ENCODE measurements at regions not wholly inside any gene's neighbourhood (a gene's known extent, or its start where the extent isn't known, plus 50 kb on each side); places are given as distances from the start of the nearest gene placed in this dataset.

DNA sequence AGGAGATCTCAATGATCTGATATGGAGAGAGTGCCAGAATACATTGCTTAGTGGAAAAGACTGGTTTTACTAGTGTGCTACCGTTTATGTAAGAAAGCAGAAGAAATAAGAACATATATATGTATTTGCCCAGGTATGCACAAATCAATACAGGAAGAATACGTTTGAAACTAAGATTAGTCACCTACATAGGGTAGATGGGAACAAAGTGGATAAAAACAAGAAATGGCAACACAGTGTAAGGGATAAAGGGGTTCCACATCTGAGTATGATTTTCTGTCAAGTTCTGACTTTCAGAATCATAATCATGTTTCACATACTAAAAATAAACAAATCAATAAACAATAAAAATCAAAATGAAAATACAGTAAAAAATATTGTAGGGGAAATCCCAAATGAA is 148.6 kb upstream of the NAMPT start:
- Mint-ChIP-seq H3K9me3 (ENCODE audit: unreplicated experiment) (no peaks in the 10 kb centered on the region), H3K27me3 (ENCODE audit: insufficient read depth, unreplicated experiment) (peaks cover 2% of the 10 kb centered on the region), H3K27ac (ENCODE audit: unreplicated experiment) (no peak overlapping the region), H3K4me3 (ENCODE audit: unreplicated experiment) (no peak overlapping the region), H3K4me1 (ENCODE audit: low read depth, unreplicated experiment) (peaks cover 13% of the 10 kb centered on the region), H3K36me3 (ENCODE audit: insufficient read depth, unreplicated experiment) (no peaks in the 10 kb centered on the region)
- ChIA-PET CTCF (no interaction called here), POLR2A (no interaction called here)
- Histone ChIP-seq H3K4me3 (ENCODE audit: low read depth, low read length) (no peak overlapping the region), H3K27me3 (replicated peaks; ENCODE audit: control insufficient read depth, insufficient read depth, low read length) (no peaks in the 10 kb centered on the region), H3K36me3 (ENCODE audit: control insufficient read depth, insufficient read depth, low read length) (no peaks in the 10 kb centered on the region), H3K9me3 (no peaks in the 10 kb centered on the region), H3K4me1 (peaks cover 9% of the 10 kb centered on the region)
- no peak for DNase-seq
- no TSS peak for BruUV-seq (replicated peaks)
- TF ChIP-seq, protein P1, sequence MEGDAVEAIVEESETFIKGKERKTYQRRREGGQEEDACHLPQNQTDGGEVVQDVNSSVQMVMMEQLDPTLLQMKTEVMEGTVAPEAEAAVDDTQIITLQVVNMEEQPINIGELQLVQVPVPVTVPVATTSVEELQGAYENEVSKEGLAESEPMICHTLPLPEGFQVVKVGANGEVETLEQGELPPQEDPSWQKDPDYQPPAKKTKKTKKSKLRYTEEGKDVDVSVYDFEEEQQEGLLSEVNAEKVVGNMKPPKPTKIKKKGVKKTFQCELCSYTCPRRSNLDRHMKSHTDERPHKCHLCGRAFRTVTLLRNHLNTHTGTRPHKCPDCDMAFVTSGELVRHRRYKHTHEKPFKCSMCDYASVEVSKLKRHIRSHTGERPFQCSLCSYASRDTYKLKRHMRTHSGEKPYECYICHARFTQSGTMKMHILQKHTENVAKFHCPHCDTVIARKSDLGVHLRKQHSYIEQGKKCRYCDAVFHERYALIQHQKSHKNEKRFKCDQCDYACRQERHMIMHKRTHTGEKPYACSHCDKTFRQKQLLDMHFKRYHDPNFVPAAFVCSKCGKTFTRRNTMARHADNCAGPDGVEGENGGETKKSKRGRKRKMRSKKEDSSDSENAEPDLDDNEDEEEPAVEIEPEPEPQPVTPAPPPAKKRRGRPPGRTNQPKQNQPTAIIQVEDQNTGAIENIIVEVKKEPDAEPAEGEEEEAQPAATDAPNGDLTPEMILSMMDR (IDR thresholded peaks at IDR 0.05; ENCODE audit: insufficient read depth in 1 of 2, low read depth in 1 of 2, low read length in 1 of 2, severe bottlenecking in 1 of 2, unreplicated experiment in 1 of 2) = no peak
- intact Hi-C loops (cut with micrococcal nuclease; ENCODE audit: unreplicated experiment) = no loop called here

DNA sequence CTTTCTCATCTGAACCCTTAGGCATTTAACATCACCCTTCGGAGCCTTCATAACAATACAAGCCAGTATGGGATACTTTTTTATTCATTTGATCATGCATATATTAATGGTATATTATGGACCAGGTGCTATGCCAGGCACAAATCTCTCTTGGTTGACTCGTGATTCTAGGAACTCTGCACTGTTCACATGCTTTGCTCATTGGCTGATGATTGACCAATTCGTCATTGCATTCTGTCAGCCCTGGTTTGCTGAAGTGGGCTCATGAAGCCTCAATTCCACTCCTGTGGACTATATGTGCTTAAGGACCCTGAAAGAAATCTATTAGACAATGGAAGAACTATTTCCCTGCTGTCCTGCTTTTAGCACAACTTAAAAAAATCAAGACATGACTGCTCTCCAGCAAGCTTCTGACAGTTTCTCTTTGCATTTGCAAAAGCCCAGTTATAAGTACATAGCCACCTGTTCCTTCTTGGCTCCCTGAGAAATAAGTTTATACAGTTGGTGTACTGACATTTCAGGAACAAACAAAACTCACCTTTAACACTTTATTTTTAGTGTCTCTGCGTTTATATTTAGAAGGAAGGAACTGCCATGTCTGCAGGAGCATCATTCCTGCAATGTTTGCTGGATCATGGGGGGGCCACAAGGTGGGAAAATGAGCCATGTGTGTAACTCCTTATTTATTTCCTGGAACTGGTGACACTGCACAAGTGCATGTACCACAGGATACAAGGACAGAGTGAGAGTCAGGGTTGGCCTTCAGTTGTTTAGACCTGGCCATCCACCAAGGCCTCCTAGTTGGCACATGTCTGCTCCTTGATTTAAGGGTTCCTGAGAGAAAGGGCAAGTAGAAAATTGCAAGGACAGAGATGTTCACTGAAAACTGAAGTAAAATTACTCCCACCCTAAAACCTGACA is 146.0 kb upstream of the NAMPT start:
- H3K27me3 ChIP-seq (replicated peaks; ENCODE audit: control insufficient read depth, insufficient read depth, low read length) = no peaks in the 10 kb centered on the region
- H3K4me3 Mint-ChIP-seq (ENCODE audit: unreplicated experiment) = no peak overlapping the region
- BruUV-seq (replicated peaks) = no TSS peak
- POLR2A ChIA-PET = no interaction called here
- peaks cover 2% of the 10 kb centered on the region for H3K27me3 Mint-ChIP-seq (ENCODE audit: insufficient read depth, unreplicated experiment)
- H3K9me3 Mint-ChIP-seq (ENCODE audit: unreplicated experiment) = no peaks in the 10 kb centered on the region
- DNase-seq = no peak
- no peaks in the 10 kb centered on the region for H3K9me3 ChIP-seq
- TF ChIP-seq, protein P1 (IDR thresholded peaks at IDR 0.05; ENCODE audit: insufficient read depth in 1 of 2, low read depth in 1 of 2, low read length in 1 of 2, severe bottlenecking in 1 of 2, unreplicated experiment in 1 of 2) = no peak
- no peak overlapping the region for H3K4me3 ChIP-seq (ENCODE audit: low read depth, low read length)
- H3K4me1 Mint-ChIP-seq (ENCODE audit: low read depth, unreplicated experiment) = peaks cover 13% of the 10 kb centered on the region
- CTCF ChIA-PET = no interaction called here
- H3K27ac Mint-ChIP-seq (ENCODE audit: unreplicated experiment) = no peak overlapping the region
- intact Hi-C loops (cut with micrococcal nuclease; ENCODE audit: unreplicated experiment) = no loop called here
- H3K36me3 ChIP-seq (ENCODE audit: control insufficient read depth, insufficient read depth, low read length) = no peaks in the 10 kb centered on the region
- H3K4me1 ChIP-seq = peaks cover 9% of the 10 kb centered on the region
- H3K36me3 Mint-ChIP-seq (ENCODE audit: insufficient read depth, unreplicated experiment) = no peaks in the 10 kb centered on the region

DNA sequence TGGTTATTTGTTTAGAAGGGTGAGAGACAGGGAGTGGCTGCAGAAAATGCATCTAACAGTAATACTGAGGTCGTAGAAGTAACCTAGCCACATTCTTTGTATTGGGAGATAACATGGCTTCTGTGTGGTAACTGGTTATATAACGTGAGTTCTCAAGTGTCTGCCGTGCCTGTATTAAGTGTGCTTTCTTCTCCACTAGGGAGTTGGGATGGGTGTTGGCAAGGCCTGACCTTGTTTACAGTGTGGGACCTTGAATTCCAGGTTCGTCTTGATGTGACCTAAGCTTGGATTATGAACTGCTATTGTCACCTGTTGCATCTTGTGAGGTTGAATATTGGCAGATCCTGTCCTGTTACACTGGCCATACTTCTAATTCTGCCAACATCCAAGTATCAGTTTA is 145.3 kb upstream of the NAMPT start:
- peaks cover 2% of the 10 kb centered on the region for H3K27me3 Mint-ChIP-seq (ENCODE audit: insufficient read depth, unreplicated experiment)
- H3K4me3 ChIP-seq (ENCODE audit: low read depth, low read length) = no peak overlapping the region
- H3K4me3 Mint-ChIP-seq (ENCODE audit: unreplicated experiment) = no peak overlapping the region
- H3K36me3 Mint-ChIP-seq (ENCODE audit: insufficient read depth, unreplicated experiment) = no peaks in the 10 kb centered on the region
- TF ChIP-seq, protein P1 (IDR thresholded peaks at IDR 0.05; ENCODE audit: insufficient read depth in 1 of 2, low read depth in 1 of 2, low read length in 1 of 2, severe bottlenecking in 1 of 2, unreplicated experiment in 1 of 2) = no peak
- no peaks in the 10 kb centered on the region for H3K36me3 ChIP-seq (ENCODE audit: control insufficient read depth, insufficient read depth, low read length)
- H3K9me3 Mint-ChIP-seq (ENCODE audit: unreplicated experiment) = no peaks in the 10 kb centered on the region
- H3K4me1 Mint-ChIP-seq (ENCODE audit: low read depth, unreplicated experiment) = peaks cover 13% of the 10 kb centered on the region
- ChIA-PET POLR2A (no interaction called here), CTCF (no interaction called here)
- no peak overlapping the region for H3K27ac Mint-ChIP-seq (ENCODE audit: unreplicated experiment)
- no peaks in the 10 kb centered on the region for H3K9me3 ChIP-seq
- H3K27me3 ChIP-seq (replicated peaks; ENCODE audit: control insufficient read depth, insufficient read depth, low read length) = no peaks in the 10 kb centered on the region
- no TSS peak for BruUV-seq (replicated peaks)
- no peak for DNase-seq
- intact Hi-C loops (cut with micrococcal nuclease; ENCODE audit: unreplicated experiment) = no loop called here
- H3K4me1 ChIP-seq = peaks cover 13% of the 10 kb centered on the region

Measured in Caco-2 (cell line).